Neuronal stem cell (in vitro differentiated cells): ENCODE measurements at regions not wholly inside any gene's neighbourhood (a gene's known extent, or its start where the extent isn't known, plus 50 kb on each side); places are given as distances from the start of the nearest gene placed in this dataset.

ENCODE experiments used
- DNase-seq: peaks from one replicate; pipeline ENCODE4 v3.0.0-alpha.2; 2013; ENCODE audit warnings: low spot score
- H2AFZ ChIP-seq: one replicate; pipeline ENCODE4 v1.6.1; 2013; ENCODE audit warnings: mild to moderate bottlenecking, low read length, inconsistent platforms
- H2AK5ac ChIP-seq: 2 replicates; pipeline ENCODE4 v1.6.1; 2013; ENCODE audit warnings: low read depth, mild to moderate bottlenecking, inconsistent platforms, low read length, moderate library complexity, mixed read lengths
- H2BK120ac ChIP-seq: 2 replicates; pipeline ENCODE4 v1.6.1; 2013; ENCODE audit warnings: low read depth, mild to moderate bottlenecking, inconsistent platforms, low read length, moderate library complexity, mixed read lengths
- H2BK12ac ChIP-seq: one replicate; pipeline ENCODE4 v1.6.1; 2013; ENCODE audit warnings: low read length, inconsistent platforms
- H2BK15ac ChIP-seq: 2 replicates; pipeline ENCODE4 v1.6.1; 2013; ENCODE audit warnings: mild to moderate bottlenecking, low read length, inconsistent platforms, mixed read lengths
- H2BK5ac ChIP-seq: one replicate; pipeline ENCODE4 v1.6.1; 2013; ENCODE audit warnings: inconsistent platforms, mild to moderate bottlenecking, low read length, moderate library complexity
- H3K14ac ChIP-seq: one replicate; pipeline ENCODE4 v1.6.1; 2013; ENCODE audit warnings: low read length, inconsistent platforms
- H3K18ac ChIP-seq: 2 replicates; pipeline ENCODE4 v1.6.1; 2013; ENCODE audit warnings: low read length, inconsistent platforms
- H3K23ac ChIP-seq: 2 replicates; pipeline ENCODE4 v1.6.1; 2013; ENCODE audit warnings: low read depth, mild to moderate bottlenecking, mixed read lengths, low read length, inconsistent platforms; ENCODE audit not compliant: poor library complexity
- H3K27ac ChIP-seq: replicated peaks from 3 replicates; pipeline ENCODE4 v1.5.1; 2013; ENCODE audit warnings: low read length, inconsistent platforms
- H3K27me3 ChIP-seq, 3 experiments: 2 replicates each; pipeline ENCODE4 v1.6.1; 2013; ENCODE audit warnings: low read length in 3 of 3, mild to moderate bottlenecking in 2 of 3, inconsistent platforms in 1 of 3, low read depth in 1 of 3, mixed read lengths in 1 of 3, moderate library complexity in 1 of 3; ENCODE audit not compliant: control insufficient read depth in 3 of 3, insufficient read depth in 3 of 3
- H3K36me3 ChIP-seq, 2 donors: replicated peaks in 1 of 2; 2 replicates each; pipeline ENCODE4 v1.6.1; 2013; ENCODE audit warnings: low read length in 2 of 2; ENCODE audit not compliant: control insufficient read depth in 2 of 2, insufficient read depth in 2 of 2
- H3K4ac ChIP-seq: 2 replicates; pipeline ENCODE4 v1.6.1; 2013; ENCODE audit warnings: inconsistent platforms, mild to moderate bottlenecking, low read length, moderate library complexity
- H3K4me1 ChIP-seq, 2 donors: 1 replicate in 1 of 2; 2 replicates in 1 of 2; pipeline ENCODE4 v1.6.1; 2013; ENCODE audit warnings: low read length in 2 of 2, low read depth in 1 of 2; ENCODE audit not compliant: control insufficient read depth in 2 of 2, insufficient read depth in 1 of 2
- H3K4me2 ChIP-seq: one replicate; pipeline ENCODE4 v1.6.1; 2013; ENCODE audit warnings: mild to moderate bottlenecking, low read length, inconsistent platforms; ENCODE audit not compliant: insufficient read depth, poor library complexity, severe bottlenecking
- H3K4me3 ChIP-seq, 2 donors: 2 replicates each; pipeline ENCODE4 v1.5.1; 2013; ENCODE audit warnings: low read length in 2 of 2, mild to moderate bottlenecking in 2 of 2, inconsistent platforms in 1 of 2, moderate library complexity in 1 of 2
- H3K79me1 ChIP-seq: one replicate; pipeline ENCODE4 v1.6.1; 2013; ENCODE audit warnings: low read depth, mild to moderate bottlenecking, inconsistent platforms, low read length, moderate library complexity
- H3K9ac ChIP-seq: one replicate; pipeline ENCODE4 v1.6.1; 2013; ENCODE audit warnings: mild to moderate bottlenecking, low read depth, low read length, inconsistent platforms; ENCODE audit not compliant: poor library complexity
- H3K9me3 ChIP-seq, 2 donors: replicated peaks in 1 of 2; 2 replicates each; pipeline versions ENCODE3 to v1.6.1; 2013; ENCODE audit warnings: low read length in 2 of 2, mild to moderate bottlenecking in 2 of 2, inconsistent platforms in 1 of 2, low read depth in 1 of 2, mixed read lengths in 1 of 2, moderate library complexity in 1 of 2; ENCODE audit not compliant: control insufficient read depth in 2 of 2, insufficient read depth in 1 of 2
- H4K8ac ChIP-seq: one replicate; pipeline ENCODE4 v1.6.1; 2013; ENCODE audit warnings: low read depth, mild to moderate bottlenecking, inconsistent platforms, low read length, moderate library complexity
- H4K91ac ChIP-seq: one replicate; pipeline ENCODE4 v1.6.1; 2013; ENCODE audit warnings: low read length, low read depth, mild to moderate bottlenecking, inconsistent platforms; ENCODE audit not compliant: poor library complexity
- WGBS, 2 donors: extraction: QIAGEN DNeasy Blood & Tissue Kit; methylation state at CpG; one replicate each; pipeline ENCODE4 v1.1.7; 2013; ENCODE audit warnings: missing lambda C conversion rate in 2 of 2, mixed read lengths in 1 of 2; ENCODE audit not compliant: insufficient read length in 2 of 2, insufficient replicate concordance in 1 of 2; ENCODE audit errors: extremely low coverage in 2 of 2; 5-methylcytosine and 5-hydroxymethylcytosine counted together

DNA sequence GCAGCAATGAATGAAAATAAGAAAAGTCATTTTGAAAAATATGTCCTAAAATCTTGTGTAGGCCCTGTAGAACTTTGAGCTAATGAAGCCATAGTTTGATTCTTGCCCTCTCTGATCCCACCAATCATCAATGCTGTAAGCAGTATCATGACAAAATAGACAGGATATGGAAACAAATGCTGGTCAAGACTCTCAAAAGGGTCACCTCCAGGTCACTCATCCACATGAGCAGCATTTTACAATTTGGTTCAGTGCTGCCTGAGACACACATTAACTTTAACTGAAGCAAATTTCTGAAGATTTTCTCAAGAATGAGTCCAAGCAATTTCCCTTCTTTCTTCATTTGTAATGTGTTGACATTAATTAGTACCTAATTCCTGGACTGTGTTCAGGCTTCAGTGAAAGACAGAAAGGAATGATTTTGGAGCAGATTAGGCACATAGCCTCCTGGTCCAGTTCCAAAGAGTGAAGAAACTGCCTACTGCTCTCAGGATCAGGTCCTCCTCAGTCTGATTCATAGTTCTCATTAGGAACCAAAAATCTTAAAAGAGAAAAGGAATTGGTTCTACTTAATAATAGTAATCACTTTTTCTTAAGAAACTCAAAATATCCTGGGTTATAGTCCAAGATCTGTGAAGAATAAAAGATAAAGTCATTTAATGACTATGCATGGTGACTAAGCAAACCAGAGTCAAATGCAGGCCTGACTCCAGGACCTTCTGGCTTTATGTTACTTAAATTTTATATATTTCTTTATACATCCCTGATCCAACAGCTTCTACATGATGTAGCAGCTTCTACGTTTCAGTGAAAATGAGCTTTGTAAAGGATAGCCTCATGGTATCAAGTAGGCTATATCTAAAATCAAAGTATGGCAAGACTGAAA, 192.1 kb upstream of the RGMB start:
- Histone ChIP-seq H3K36me3 (no peaks in the 10 kb centered on the region), H3K27ac (no peak overlapping the region), H2AK5ac (no peak overlapping the region), H3K23ac (no peak overlapping the region), H2BK120ac (no peak overlapping the region), H3K4me3 (no peak overlapping the region), H3K14ac (no peak overlapping the region), H3K4me1 (peaks cover 1 to 7% of the 10 kb centered on the region in 2 donors), H2BK15ac (no peak overlapping the region), H2BK12ac (no peak overlapping the region), H3K79me1 (no peaks in the 10 kb centered on the region), H3K18ac (no peak overlapping the region), H2BK5ac (no peak overlapping the region), H3K4ac (no peak overlapping the region), H4K8ac (no peak overlapping the region), H3K9ac (no peak overlapping the region), H4K91ac (no peak overlapping the region), H2AFZ (no peak overlapping the region), H3K27me3 (no peaks in the 10 kb centered on the region), H3K9me3 (peaks cover 0 to 3% of the 10 kb centered on the region in 2 donors), H3K4me2 (no peak overlapping the region)
- DNase-seq, result no peak
- WGBS, 2 donors, result no CpG with 5 or more reads among the region's 1 CpG

- Histone ChIP-seq H3K27me3 (no peaks in the 10 kb centered on the region), H2AFZ (no peak overlapping the region), H4K8ac (no peak overlapping the region), H3K14ac (no peak overlapping the region), H2BK5ac (no peak overlapping the region), H3K4ac (no peak overlapping the region), H2BK15ac (no peak overlapping the region), H3K9ac (no peak overlapping the region), H4K91ac (no peak overlapping the region), H3K18ac (no peak overlapping the region), H3K4me2 (no peak overlapping the region), H2AK5ac (no peak overlapping the region), H3K36me3 (no peaks in the 10 kb centered on the region), H2BK12ac (no peak overlapping the region), H2BK120ac (no peak overlapping the region), H3K9me3 (peaks cover 0 to 3% of the 10 kb centered on the region in 2 donors), H3K27ac (no peak overlapping the region), H3K79me1 (no peaks in the 10 kb centered on the region), H3K23ac (no peak overlapping the region), H3K4me3 (no peak overlapping the region), H3K4me1 (peaks cover 1 to 7% of the 10 kb centered on the region in 2 donors)
- DNase-seq, result no peak
- WGBS, 2 donors, result no CpG with 5 or more reads among the region's 2 CpGs
These were observed 189.9 kb upstream of the RGMB start for GRCh38 chr5:98583586-98583985.

DNA sequence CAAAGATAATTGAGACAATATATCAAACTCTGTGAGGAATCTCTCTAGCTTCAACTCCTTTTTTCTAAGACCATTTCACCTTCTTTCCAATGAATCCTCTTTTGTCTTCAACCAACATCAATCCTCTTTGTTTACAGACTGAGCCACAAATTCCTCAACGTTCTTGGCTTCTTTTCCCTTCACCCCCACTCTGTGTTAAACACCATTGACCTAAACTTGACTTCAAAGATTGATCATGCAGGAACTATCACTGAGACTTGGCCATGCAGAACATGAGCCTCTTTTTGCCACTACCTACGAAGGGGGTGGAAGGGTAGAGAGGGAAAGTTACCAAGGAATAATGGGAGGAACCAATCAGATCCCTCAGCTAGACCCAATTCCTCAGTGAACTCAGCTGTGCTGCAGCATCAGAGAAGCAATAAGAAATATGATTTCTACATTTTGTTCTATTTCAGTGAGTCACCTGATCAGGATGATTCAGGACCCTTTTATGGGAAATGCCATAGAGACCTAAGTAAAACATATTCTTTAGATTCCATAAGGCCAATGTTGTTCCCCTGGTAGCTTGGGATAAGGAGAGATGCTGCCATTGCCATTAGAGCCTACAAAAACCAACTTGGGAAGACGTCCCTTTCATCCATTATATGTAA, 187.7 kb upstream of the RGMB start:
- no peak overlapping the region for H3K27ac ChIP-seq
- H2BK5ac ChIP-seq, result no peak overlapping the region
- no peak overlapping the region for H3K14ac ChIP-seq
- H4K8ac ChIP-seq, result no peak overlapping the region
- H3K9ac ChIP-seq, result no peak overlapping the region
- no peaks in the 10 kb centered on the region for H3K79me1 ChIP-seq
- H3K9me3 ChIP-seq, result peaks cover 2 to 7% of the 10 kb centered on the region in 2 donors
- H3K4ac ChIP-seq, result no peak overlapping the region
- no CpG with 5 or more reads among the region's 3 CpGs for WGBS, 2 donors
- no peak overlapping the region for H3K4me2 ChIP-seq
- no peak overlapping the region for H3K18ac ChIP-seq
- no peaks in the 10 kb centered on the region for H3K27me3 ChIP-seq
- peaks cover 1 to 7% of the 10 kb centered on the region in 2 donors for H3K4me1 ChIP-seq
- no peak overlapping the region for H3K4me3 ChIP-seq
- no peak overlapping the region for H2BK12ac ChIP-seq
- H2BK120ac ChIP-seq, result no peak overlapping the region
- no peak overlapping the region for H4K91ac ChIP-seq
- H2AK5ac ChIP-seq, result no peak overlapping the region
- no peak for DNase-seq
- no peak overlapping the region for H3K23ac ChIP-seq
- no peak overlapping the region for H2AFZ ChIP-seq
- H3K36me3 ChIP-seq, result no peaks in the 10 kb centered on the region
- H2BK15ac ChIP-seq, result no peak overlapping the region

GRCh38 chr5:98586581-98586980, 186.9 kb upstream of the RGMB start:
- Histone ChIP-seq H3K79me1 (no peaks in the 10 kb centered on the region), H4K91ac (no peak overlapping the region), H3K4ac (no peak overlapping the region), H3K27me3 (no peaks in the 10 kb centered on the region), H3K4me3 (no peak overlapping the region), H3K9me3 (peaks cover 2 to 7% of the 10 kb centered on the region in 2 donors), H3K9ac (no peak overlapping the region), H3K36me3 (no peaks in the 10 kb centered on the region), H2BK120ac (no peak overlapping the region), H3K23ac (no peak overlapping the region), H2AK5ac (no peak overlapping the region), H2BK12ac (no peak overlapping the region), H3K4me1 (peaks cover 1 to 2% of the 10 kb centered on the region in 2 donors), H4K8ac (no peak overlapping the region), H3K4me2 (no peak overlapping the region), H2AFZ (no peak overlapping the region), H2BK15ac (no peak overlapping the region), H3K27ac (no peak overlapping the region), H2BK5ac (no peak overlapping the region), H3K14ac (no peak overlapping the region), H3K18ac (no peak overlapping the region)
- no CpG with 5 or more reads among the region's 4 CpGs for WGBS, 2 donors
- DNase-seq, result no peak
